ENCODE measurements at regions not wholly inside any gene's neighbourhood (a gene's known extent, or its start where the extent isn't known, plus 50 kb on each side); places are given as distances from the start of the nearest gene placed in this dataset.

GRCh38 chr17:74117999-74118421, 85.5 kb upstream of the RPL38 start:
- TF ChIP-seq FOXP2 (optimal IDR thresholded peaks at IDR 0.05; ENCODE audit: borderline replicate concordance, extremely low read depth, extremely low read length, insufficient read depth) = no peak
- no peak for TF ChIP-seq POLR2AphosphoS5 (IDR thresholded peaks at IDR 0.05; ENCODE audit: low read depth, low read length)
- TF ChIP-seq, protein P1, sequence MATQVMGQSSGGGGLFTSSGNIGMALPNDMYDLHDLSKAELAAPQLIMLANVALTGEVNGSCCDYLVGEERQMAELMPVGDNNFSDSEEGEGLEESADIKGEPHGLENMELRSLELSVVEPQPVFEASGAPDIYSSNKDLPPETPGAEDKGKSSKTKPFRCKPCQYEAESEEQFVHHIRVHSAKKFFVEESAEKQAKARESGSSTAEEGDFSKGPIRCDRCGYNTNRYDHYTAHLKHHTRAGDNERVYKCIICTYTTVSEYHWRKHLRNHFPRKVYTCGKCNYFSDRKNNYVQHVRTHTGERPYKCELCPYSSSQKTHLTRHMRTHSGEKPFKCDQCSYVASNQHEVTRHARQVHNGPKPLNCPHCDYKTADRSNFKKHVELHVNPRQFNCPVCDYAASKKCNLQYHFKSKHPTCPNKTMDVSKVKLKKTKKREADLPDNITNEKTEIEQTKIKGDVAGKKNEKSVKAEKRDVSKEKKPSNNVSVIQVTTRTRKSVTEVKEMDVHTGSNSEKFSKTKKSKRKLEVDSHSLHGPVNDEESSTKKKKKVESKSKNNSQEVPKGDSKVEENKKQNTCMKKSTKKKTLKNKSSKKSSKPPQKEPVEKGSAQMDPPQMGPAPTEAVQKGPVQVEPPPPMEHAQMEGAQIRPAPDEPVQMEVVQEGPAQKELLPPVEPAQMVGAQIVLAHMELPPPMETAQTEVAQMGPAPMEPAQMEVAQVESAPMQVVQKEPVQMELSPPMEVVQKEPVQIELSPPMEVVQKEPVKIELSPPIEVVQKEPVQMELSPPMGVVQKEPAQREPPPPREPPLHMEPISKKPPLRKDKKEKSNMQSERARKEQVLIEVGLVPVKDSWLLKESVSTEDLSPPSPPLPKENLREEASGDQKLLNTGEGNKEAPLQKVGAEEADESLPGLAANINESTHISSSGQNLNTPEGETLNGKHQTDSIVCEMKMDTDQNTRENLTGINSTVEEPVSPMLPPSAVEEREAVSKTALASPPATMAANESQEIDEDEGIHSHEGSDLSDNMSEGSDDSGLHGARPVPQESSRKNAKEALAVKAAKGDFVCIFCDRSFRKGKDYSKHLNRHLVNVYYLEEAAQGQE (IDR thresholded peaks at IDR 0.05; ENCODE audit: insufficient read depth in 1 of 2, low read depth in 2 of 2, low read length in 2 of 2) = no peak
- TF ChIP-seq TAF1 (IDR thresholded peaks at IDR 0.05; ENCODE audit: borderline replicate concordance, insufficient read depth, low read length) = no peak

Measured in PFSK-1 (cell line).